ENCODE measurements at regions not wholly inside any gene's neighbourhood (a gene's known extent, or its start where the extent isn't known, plus 50 kb on each side); places are given as distances from the start of the nearest gene placed in this dataset.

DNA sequence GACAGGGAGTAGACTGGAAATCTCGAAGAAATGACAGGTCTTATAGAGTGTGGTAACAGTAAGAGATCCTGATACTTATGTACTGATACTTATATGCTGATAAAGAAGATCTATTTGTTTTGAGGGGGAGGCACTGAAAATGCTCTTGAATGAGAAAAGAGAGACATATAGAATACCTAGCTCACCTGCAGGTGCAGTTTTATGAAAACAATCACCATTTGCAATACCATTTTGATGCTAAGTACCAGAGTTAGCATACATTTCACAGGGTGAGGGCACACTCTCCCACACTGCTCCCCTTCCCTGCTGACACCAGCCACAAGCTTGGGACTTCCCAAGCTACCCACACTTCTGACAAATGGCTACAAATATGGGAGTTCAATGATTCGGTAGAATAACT is 1490.1 kb upstream of the IGFBP7 start:
- H3K4me1 ChIP-seq (ENCODE audit: control insufficient read depth in 1 of 2, insufficient read depth in 2 of 2, low read depth in 1 of 2, low read length in 1 of 2) = no peaks in the 10 kb centered on the region
- ChIA-PET POLR2A (no interaction called here), CTCF (no interaction called here)
- WGBS (ENCODE audit: low lambda C conversion rate) = 16% methylated on average over 2 of the region's 2 CpGs
- no peaks in the 10 kb centered on the region for H3K9me2 ChIP-seq
- no peaks in the 10 kb centered on the region for H3F3A ChIP-seq (replicated peaks; ENCODE audit: insufficient read depth)
- H3K4me2 ChIP-seq = no peak overlapping the region
- no peaks in the 10 kb centered on the region for H4K20me1 ChIP-seq (ENCODE audit: insufficient read depth)
- no peak overlapping the region for H2AFZ ChIP-seq (ENCODE audit: low read depth)
- H3K27me3 ChIP-seq (ENCODE audit: insufficient read depth) = no peaks in the 10 kb centered on the region
- TF ChIP-seq NRF1 (IDR thresholded peaks at IDR 0.05; ENCODE audit: low read depth, low read length) (no peak), NFIC (IDR thresholded peaks at IDR 0.05; ENCODE audit: borderline replicate concordance) (no peak), POLR2AphosphoS5 (IDR thresholded peaks at IDR 0.05; ENCODE audit: low read depth, low read length) (no peak), GATA2 (CRISPR knock-in tag; IDR thresholded peaks at IDR 0.05) (no peak), SMC3 (IDR thresholded peaks at IDR 0.05; ENCODE audit: low read depth, low read length) (no peak), RXRA (IDR thresholded peaks at IDR 0.05; ENCODE audit: borderline replicate concordance, low read depth) (no peak), TAF1 (IDR thresholded peaks at IDR 0.05; ENCODE audit: borderline replicate concordance, low read depth, low read length) (no peak), MEF2A (IDR thresholded peaks at IDR 0.05; ENCODE audit: borderline replicate concordance, low read depth) (no peak), FOXM1 (IDR thresholded peaks at IDR 0.05; ENCODE audit: low read depth) (no peak)
- TF ChIP-seq, protein P1, sequence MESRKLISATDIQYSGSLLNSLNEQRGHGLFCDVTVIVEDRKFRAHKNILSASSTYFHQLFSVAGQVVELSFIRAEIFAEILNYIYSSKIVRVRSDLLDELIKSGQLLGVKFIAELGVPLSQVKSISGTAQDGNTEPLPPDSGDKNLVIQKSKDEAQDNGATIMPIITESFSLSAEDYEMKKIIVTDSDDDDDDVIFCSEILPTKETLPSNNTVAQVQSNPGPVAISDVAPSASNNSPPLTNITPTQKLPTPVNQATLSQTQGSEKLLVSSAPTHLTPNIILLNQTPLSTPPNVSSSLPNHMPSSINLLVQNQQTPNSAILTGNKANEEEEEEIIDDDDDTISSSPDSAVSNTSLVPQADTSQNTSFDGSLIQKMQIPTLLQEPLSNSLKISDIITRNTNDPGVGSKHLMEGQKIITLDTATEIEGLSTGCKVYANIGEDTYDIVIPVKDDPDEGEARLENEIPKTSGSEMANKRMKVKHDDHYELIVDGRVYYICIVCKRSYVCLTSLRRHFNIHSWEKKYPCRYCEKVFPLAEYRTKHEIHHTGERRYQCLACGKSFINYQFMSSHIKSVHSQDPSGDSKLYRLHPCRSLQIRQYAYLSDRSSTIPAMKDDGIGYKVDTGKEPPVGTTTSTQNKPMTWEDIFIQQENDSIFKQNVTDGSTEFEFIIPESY (IDR thresholded peaks at IDR 0.05; ENCODE audit: borderline replicate concordance, low read depth) = no peak
- TF ChIP-seq, protein P2, sequence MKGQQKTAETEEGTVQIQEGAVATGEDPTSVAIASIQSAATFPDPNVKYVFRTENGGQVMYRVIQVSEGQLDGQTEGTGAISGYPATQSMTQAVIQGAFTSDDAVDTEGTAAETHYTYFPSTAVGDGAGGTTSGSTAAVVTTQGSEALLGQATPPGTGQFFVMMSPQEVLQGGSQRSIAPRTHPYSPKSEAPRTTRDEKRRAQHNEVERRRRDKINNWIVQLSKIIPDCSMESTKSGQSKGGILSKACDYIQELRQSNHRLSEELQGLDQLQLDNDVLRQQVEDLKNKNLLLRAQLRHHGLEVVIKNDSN (IDR thresholded peaks at IDR 0.05; ENCODE audit: borderline replicate concordance, low read depth) = no peak
- TF ChIP-seq, protein P3, sequence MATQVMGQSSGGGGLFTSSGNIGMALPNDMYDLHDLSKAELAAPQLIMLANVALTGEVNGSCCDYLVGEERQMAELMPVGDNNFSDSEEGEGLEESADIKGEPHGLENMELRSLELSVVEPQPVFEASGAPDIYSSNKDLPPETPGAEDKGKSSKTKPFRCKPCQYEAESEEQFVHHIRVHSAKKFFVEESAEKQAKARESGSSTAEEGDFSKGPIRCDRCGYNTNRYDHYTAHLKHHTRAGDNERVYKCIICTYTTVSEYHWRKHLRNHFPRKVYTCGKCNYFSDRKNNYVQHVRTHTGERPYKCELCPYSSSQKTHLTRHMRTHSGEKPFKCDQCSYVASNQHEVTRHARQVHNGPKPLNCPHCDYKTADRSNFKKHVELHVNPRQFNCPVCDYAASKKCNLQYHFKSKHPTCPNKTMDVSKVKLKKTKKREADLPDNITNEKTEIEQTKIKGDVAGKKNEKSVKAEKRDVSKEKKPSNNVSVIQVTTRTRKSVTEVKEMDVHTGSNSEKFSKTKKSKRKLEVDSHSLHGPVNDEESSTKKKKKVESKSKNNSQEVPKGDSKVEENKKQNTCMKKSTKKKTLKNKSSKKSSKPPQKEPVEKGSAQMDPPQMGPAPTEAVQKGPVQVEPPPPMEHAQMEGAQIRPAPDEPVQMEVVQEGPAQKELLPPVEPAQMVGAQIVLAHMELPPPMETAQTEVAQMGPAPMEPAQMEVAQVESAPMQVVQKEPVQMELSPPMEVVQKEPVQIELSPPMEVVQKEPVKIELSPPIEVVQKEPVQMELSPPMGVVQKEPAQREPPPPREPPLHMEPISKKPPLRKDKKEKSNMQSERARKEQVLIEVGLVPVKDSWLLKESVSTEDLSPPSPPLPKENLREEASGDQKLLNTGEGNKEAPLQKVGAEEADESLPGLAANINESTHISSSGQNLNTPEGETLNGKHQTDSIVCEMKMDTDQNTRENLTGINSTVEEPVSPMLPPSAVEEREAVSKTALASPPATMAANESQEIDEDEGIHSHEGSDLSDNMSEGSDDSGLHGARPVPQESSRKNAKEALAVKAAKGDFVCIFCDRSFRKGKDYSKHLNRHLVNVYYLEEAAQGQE (IDR thresholded peaks at IDR 0.05; ENCODE audit: low read depth, low read length) = no peak
- TF ChIP-seq, protein P4, sequence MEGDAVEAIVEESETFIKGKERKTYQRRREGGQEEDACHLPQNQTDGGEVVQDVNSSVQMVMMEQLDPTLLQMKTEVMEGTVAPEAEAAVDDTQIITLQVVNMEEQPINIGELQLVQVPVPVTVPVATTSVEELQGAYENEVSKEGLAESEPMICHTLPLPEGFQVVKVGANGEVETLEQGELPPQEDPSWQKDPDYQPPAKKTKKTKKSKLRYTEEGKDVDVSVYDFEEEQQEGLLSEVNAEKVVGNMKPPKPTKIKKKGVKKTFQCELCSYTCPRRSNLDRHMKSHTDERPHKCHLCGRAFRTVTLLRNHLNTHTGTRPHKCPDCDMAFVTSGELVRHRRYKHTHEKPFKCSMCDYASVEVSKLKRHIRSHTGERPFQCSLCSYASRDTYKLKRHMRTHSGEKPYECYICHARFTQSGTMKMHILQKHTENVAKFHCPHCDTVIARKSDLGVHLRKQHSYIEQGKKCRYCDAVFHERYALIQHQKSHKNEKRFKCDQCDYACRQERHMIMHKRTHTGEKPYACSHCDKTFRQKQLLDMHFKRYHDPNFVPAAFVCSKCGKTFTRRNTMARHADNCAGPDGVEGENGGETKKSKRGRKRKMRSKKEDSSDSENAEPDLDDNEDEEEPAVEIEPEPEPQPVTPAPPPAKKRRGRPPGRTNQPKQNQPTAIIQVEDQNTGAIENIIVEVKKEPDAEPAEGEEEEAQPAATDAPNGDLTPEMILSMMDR (IDR thresholded peaks at IDR 0.05) = no peak
- TF ChIP-seq, protein P5, sequence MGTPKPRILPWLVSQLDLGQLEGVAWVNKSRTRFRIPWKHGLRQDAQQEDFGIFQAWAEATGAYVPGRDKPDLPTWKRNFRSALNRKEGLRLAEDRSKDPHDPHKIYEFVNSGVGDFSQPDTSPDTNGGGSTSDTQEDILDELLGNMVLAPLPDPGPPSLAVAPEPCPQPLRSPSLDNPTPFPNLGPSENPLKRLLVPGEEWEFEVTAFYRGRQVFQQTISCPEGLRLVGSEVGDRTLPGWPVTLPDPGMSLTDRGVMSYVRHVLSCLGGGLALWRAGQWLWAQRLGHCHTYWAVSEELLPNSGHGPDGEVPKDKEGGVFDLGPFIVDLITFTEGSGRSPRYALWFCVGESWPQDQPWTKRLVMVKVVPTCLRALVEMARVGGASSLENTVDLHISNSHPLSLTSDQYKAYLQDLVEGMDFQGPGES (IDR thresholded peaks at IDR 0.05; ENCODE audit: low read depth, low read length) = no peak
- H3K4me3 ChIP-seq (ENCODE audit: low read depth in 2 of 2, low read length in 1 of 2) = no peak overlapping the region
- H3K9me3 ChIP-seq = no peaks in the 10 kb centered on the region; the same call in 1 of the 2 replicates
- H3K27ac ChIP-seq (ENCODE audit: low read depth in 2 of 2, low read length in 1 of 2) = no peak overlapping the region
- no peak overlapping the region for H3K9ac ChIP-seq
- no peaks in the 10 kb centered on the region for H3K36me3 ChIP-seq (replicated peaks in 1 of 2; ENCODE audit: control insufficient read depth in 1 of 2, insufficient read depth in 2 of 2, low read length in 1 of 2)
- H3K79me2 ChIP-seq (ENCODE audit: insufficient read depth) = no peaks in the 10 kb centered on the region
- no peak for DNase-seq

Measured in SK-N-SH (cell line).